HG03565 (cell line): ENCODE measurements at regions not wholly inside any gene's neighbourhood (a gene's known extent, or its start where the extent isn't known, plus 50 kb on each side); places are given as distances from the start of the nearest gene placed in this dataset.
"Not testable (repeated sequence)": the region's sequence is repeated elsewhere in the genome, so short reads cannot be mapped to it uniquely, and the experiment has no call there.

ENCODE experiments used
- ATAC-seq: cut with Tn5 transposase; IDR thresholded peaks from one replicate; pipeline ENCODE4 v1.9.1; 2021; ENCODE audit warnings: mild to moderate bottlenecking, moderate library complexity; ENCODE audit not compliant: unreplicated experiment

- no peak for ATAC-seq
These were observed 561.7 kb upstream of the SGO1 start for GRCh38 chr3:20747741-20748140.

- no peak for ATAC-seq
These were observed 557.7 kb upstream of the SGO1 start for GRCh38 chr3:20743553-20744321.

- no peak for ATAC-seq
These were observed 557.0 kb upstream of the SGO1 start for GRCh38 chr3:20742903-20743552.

GRCh38 chr3:20741381-20741780 is 555.4 kb upstream of the SGO1 start:
- ATAC-seq, result no peak

GRCh38 chr3:20739814-20740213 is 553.8 kb upstream of the SGO1 start:
- no peak for ATAC-seq

- ATAC-seq, result no peak
These were observed 550.4 kb upstream of the SGO1 start for GRCh38 chr3:20736287-20736852.

GRCh38 chr3:20729185-20729584 is 543.2 kb upstream of the SGO1 start:
- no peak for ATAC-seq

- ATAC-seq, result no peak
These were observed 540.8 kb upstream of the SGO1 start for GRCh38 chr3:20726786-20727185.

GRCh38 chr3:20724241-20724640 is 538.2 kb upstream of the SGO1 start:
- ATAC-seq, result no peak

- not testable (repeated sequence) for ATAC-seq
These were observed 530.4 kb upstream of the SGO1 start for GRCh38 chr3:20716425-20716824.

- ATAC-seq, result no peak
These were observed 515.6 kb upstream of the SGO1 start for GRCh38 chr3:20701641-20702040.

- ATAC-seq, result no peak
These were observed 514.7 kb upstream of the SGO1 start for GRCh38 chr3:20700714-20701113.

- ATAC-seq, result no peak
These were observed 512.9 kb upstream of the SGO1 start for GRCh38 chr3:20698896-20699295.

- ATAC-seq, result no peak
These were observed 510.6 kb upstream of the SGO1 start for GRCh38 chr3:20696388-20697150.

- ATAC-seq, result no peak
These were observed 506.7 kb upstream of the SGO1 start for GRCh38 chr3:20692675-20693074.

- ATAC-seq, result no peak
These were observed 497.9 kb upstream of the SGO1 start for GRCh38 chr3:20683910-20684309.

- no peak for ATAC-seq
These were observed 496.6 kb upstream of the SGO1 start for GRCh38 chr3:20682573-20682972.

- no peak for ATAC-seq
These were observed 495.1 kb upstream of the SGO1 start for GRCh38 chr3:20680990-20681628.

- ATAC-seq, result no peak
These were observed 487.9 kb upstream of the SGO1 start for GRCh38 chr3:20673866-20674265.

- no peak for ATAC-seq
These were observed 483.7 kb upstream of the SGO1 start for GRCh38 chr3:20669675-20670074.

- ATAC-seq, result no peak
These were observed 483.2 kb upstream of the SGO1 start for GRCh38 chr3:20669184-20669583.
